Activated CD8-positive, alpha-beta T cell treated with anti-CD3 and anti-CD28 coated beads, Interleukin-2, amount 10 ng/mL, durations not matched to agents 7 days and 5 days (primary cell): ENCODE measurements at regions not wholly inside any gene's neighbourhood (a gene's known extent, or its start where the extent isn't known, plus 50 kb on each side); places are given as distances from the start of the nearest gene placed in this dataset.

Source experiments
- ATAC-seq: fragments of 150-1000 bp; cut with Tn5 transposase; one replicate; pipeline ENCODE4 v1.10.0; 2021; ENCODE audit warnings: moderate library complexity
- CTCF ChIA-PET: fragments of 350-600 bp; sonication (Branson Sonifier 250); formaldehyde crosslinking; loops from one replicate; lab custom pipeline; 2021; ENCODE audit warnings: antibody characterized with exemption; lab: Charles Lee
- POLR2A ChIA-PET: fragments of 350-600 bp; sonication (Branson Sonifier 250); formaldehyde crosslinking; loops from one replicate; lab custom pipeline; 2021; ENCODE audit warnings: antibody characterized with exemption; lab: Charles Lee
- DNase-seq: peaks from one replicate; pipeline ENCODE4 v3.0.0-alpha.2; 2020
- H3K27ac Mint-ChIP-seq: one replicate; pipeline ENCODE4 v1.8.0; 2021; ENCODE audit warnings: mild to moderate bottlenecking, mixed read lengths
- H3K27me3 Mint-ChIP-seq: one replicate; pipeline ENCODE4 v1.8.0; 2021; ENCODE audit warnings: low read depth, mixed read lengths
- H3K36me3 Mint-ChIP-seq: one replicate; pipeline ENCODE4 v1.8.0; 2021; ENCODE audit warnings: low read depth, mixed read lengths
- H3K4me1 Mint-ChIP-seq: one replicate; pipeline ENCODE4 v1.8.0; 2021; ENCODE audit warnings: low read depth, mixed read lengths
- H3K4me3 Mint-ChIP-seq: one replicate; pipeline ENCODE4 v1.8.0; 2021; ENCODE audit warnings: mild to moderate bottlenecking, mixed read lengths
- H3K9me3 Mint-ChIP-seq: one replicate; pipeline ENCODE4 v1.8.0; 2022; ENCODE audit warnings: mixed read lengths; ENCODE audit not compliant: insufficient read depth

DNA sequence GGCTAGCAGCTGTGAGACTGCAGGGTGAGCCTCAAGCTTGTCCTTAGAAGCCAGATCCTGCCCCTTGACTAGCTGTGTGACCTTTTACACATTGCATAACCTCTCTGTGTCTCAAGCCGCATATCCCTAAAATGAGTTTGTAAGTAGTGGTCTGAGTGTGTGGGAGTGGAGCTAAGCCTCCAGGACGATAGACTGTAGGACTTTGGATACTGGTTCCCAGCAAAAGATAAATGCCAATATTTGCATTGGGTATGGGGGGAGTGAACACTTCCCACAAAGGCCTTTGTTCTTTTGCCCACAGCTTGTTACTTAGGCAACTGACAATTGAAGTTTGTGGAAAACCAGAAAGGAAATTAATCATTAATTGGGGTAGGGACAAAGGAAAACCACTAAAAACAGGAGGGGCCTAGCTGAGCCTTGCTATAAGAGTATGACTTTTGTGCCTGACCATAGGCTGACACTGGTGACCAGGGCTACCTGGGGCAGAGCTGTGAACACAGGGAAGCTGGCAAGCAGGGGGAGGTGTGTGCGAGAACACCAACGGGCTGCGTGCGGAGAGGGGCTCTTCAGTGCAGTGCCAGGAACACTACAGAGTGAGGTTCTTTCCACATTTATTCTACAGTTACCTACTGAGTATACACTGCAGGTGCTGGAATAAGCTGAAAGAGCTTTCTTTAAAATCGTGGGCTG lies 102.4 kb upstream of the ETV3 start:
- ATAC-seq (no peak), DNase-seq (peak; percentile 16)
- ChIA-PET CTCF (interaction anchor here (0.6 to 1.3 kb wide), 2 partner anchors 17 to 290 kb away, joined by 3 read pairs; no protein-coding TSS in a partner anchor), POLR2A (no interaction called here)
- Mint-ChIP-seq H3K4me1 (no peaks in the 10 kb centered on the region), H3K9me3 (no peaks in the 10 kb centered on the region), H3K27me3 (peaks cover 7% of the 10 kb centered on the region), H3K27ac (no peak overlapping the region), H3K4me3 (no peak overlapping the region), H3K36me3 (no peaks in the 10 kb centered on the region)

DNA sequence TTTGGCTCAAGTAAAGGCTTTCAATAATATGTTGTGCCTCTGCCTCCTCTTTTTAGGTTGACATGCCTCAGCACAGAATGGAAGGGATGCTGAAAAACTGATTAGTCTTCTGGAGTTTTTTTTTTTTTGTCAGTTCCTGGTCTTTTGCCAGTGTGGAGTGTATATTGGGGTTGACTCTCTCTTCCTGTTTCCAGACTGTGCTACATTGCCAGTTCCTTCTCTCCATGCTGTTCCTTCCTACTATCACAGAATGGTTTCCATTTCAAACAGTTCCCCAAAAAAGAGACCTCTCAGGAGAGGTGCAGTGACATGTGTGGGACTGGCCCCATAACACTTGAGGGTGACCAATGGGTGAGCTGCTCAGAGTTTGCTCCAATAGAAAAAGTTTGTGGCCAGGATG lies 101.7 kb upstream of the ETV3 start:
- CTCF ChIA-PET, result no interaction called here
- Mint-ChIP-seq H3K36me3 (no peaks in the 10 kb centered on the region), H3K4me1 (no peaks in the 10 kb centered on the region), H3K27me3 (peaks cover 9% of the 10 kb centered on the region), H3K9me3 (no peaks in the 10 kb centered on the region), H3K27ac (no peak overlapping the region), H3K4me3 (no peak overlapping the region)
- DNase-seq (no peak), ATAC-seq (no peak)
- POLR2A ChIA-PET, result no interaction called here

DNA sequence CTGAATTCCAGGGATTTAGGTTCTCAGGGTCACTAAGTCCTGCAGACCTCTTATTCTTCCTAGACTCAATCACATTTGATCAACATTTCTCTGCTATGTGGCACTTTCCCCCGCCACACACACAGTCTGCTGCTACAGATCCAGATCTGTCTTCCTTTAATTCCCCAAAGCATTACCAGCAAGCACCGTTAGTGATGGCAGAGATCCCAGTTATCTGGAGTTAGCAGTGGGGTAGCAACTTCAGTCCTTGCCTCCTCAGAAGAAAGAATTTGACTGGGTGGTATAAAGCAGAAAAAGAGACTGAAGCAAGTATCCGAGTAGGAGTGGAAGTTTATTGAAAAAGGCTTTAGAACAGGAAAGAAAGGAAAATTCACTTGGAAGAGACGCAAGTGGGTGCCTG lies 100.4 kb upstream of the ETV3 start:
- H3K9me3 Mint-ChIP-seq, result no peaks in the 10 kb centered on the region
- DNase-seq (no peak), ATAC-seq (no peak)
- no peak overlapping the region for H3K4me3 Mint-ChIP-seq
- no peaks in the 10 kb centered on the region for H3K36me3 Mint-ChIP-seq
- no peaks in the 10 kb centered on the region for H3K4me1 Mint-ChIP-seq
- H3K27me3 Mint-ChIP-seq, result peaks cover 8% of the 10 kb centered on the region
- ChIA-PET CTCF (no interaction called here), POLR2A (no interaction called here)
- no peak overlapping the region for H3K27ac Mint-ChIP-seq

DNA sequence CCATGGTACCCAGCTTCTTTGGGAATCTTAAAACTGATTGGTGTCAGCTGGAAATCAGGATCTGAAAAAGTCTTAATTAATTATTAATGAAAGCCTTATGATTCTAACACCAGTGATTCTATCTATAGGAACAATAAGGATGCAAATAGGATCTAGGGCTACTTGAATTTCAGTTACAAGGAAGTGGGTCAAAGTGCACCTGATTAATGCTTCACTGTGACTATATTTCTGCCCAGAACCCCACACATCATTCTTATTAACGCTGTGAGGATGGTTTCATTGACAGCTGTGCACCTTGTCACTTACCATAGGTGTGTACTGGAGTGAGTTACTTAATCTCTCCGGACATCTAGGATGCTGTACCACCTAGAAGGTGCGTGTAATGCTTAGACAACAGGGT lies 99.8 kb upstream of the ETV3 start:
- no peaks in the 10 kb centered on the region for H3K9me3 Mint-ChIP-seq
- DNase-seq, result no peak
- no peak overlapping the region for H3K4me3 Mint-ChIP-seq
- H3K4me1 Mint-ChIP-seq, result no peaks in the 10 kb centered on the region
- POLR2A ChIA-PET, result no interaction called here
- H3K27me3 Mint-ChIP-seq, result peaks cover 6% of the 10 kb centered on the region
- CTCF ChIA-PET, result no interaction called here
- H3K36me3 Mint-ChIP-seq, result no peaks in the 10 kb centered on the region
- no peak overlapping the region for H3K27ac Mint-ChIP-seq
- no peak for ATAC-seq

DNA sequence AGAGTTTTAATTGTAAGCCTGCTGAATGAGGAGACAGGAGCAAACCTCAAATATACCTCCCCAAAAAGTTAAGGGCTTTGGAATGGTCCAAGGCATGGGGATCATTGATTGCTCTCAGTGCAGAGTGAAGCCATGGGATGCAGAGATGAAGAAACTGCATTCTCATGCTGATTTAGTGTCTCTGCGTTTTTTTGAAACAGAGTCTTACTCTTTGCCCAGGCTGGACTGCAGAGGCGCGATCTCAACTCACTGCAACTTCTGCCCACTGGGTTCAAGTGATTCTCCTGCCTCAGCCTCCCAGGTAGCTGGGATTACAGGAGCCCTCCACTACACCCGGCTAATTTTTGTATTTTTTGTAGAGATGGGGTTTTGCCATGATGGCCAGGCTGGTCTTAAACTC lies 99.3 kb upstream of the ETV3 start:
- Mint-ChIP-seq H3K36me3 (no peaks in the 10 kb centered on the region), H3K4me1 (peaks cover 1% of the 10 kb centered on the region), H3K27me3 (peaks cover 6% of the 10 kb centered on the region), H3K4me3 (no peak overlapping the region), H3K9me3 (no peaks in the 10 kb centered on the region), H3K27ac (no peak overlapping the region)
- ATAC-seq (no peak), DNase-seq (no peak)
- CTCF ChIA-PET, result no interaction called here
- POLR2A ChIA-PET, result no interaction called here

DNA sequence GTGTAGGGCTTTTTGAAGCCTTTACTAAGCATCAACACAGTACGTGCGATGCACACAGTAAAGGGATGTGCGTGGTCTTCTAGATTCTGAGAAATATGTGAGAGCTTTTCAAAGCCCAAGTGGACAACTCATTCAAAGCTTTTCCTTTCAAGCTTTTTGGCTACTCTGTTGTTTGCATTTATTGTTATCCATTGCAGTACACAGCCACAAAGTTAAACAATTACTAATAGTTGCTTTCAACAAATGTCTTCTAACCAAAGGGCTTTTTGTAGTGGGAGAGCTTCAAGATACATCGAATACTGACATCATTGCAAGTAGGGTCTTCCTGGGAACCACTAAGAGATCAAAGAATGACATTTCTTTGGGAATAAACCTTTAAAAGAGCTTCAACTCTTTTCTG lies 97.9 kb upstream of the ETV3 start:
- Mint-ChIP-seq H3K27ac (no peak overlapping the region), H3K4me3 (no peak overlapping the region), H3K4me1 (peaks cover 1% of the 10 kb centered on the region), H3K36me3 (no peaks in the 10 kb centered on the region), H3K9me3 (no peaks in the 10 kb centered on the region), H3K27me3 (peaks cover 7% of the 10 kb centered on the region)
- DNase-seq (no peak), ATAC-seq (no peak)
- CTCF ChIA-PET, result interaction anchor here (0.6 kb wide), 1 partner anchor 40 kb away, joined by 3 read pairs; no protein-coding TSS in a partner anchor
- POLR2A ChIA-PET, result no interaction called here

DNA sequence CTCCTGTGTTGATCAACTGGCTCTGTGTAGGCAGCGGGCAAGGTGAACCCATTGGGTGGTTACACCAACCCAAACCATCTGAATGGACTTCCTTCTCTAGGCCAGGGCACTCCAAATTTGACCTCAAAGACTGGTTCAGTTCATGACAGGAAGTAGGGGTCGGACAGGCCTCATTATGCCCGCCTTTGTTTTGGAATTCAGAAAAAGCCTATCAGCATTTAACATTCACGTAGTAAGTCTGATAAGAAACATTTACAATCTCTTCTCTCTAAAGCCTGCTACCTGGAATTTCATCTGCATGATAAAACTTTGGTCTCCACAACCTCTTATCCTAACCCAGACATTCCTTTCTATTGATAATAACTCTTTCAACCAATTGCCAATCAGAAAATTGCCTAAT lies 97.1 kb upstream of the ETV3 start:
- Mint-ChIP-seq H3K36me3 (no peaks in the 10 kb centered on the region), H3K4me1 (peaks cover 1% of the 10 kb centered on the region), H3K4me3 (no peak overlapping the region), H3K27ac (no peak overlapping the region), H3K9me3 (no peaks in the 10 kb centered on the region), H3K27me3 (peaks cover 8% of the 10 kb centered on the region)
- POLR2A ChIA-PET, result no interaction called here
- DNase-seq (no peak), ATAC-seq (no peak)
- CTCF ChIA-PET, result no interaction called here

DNA sequence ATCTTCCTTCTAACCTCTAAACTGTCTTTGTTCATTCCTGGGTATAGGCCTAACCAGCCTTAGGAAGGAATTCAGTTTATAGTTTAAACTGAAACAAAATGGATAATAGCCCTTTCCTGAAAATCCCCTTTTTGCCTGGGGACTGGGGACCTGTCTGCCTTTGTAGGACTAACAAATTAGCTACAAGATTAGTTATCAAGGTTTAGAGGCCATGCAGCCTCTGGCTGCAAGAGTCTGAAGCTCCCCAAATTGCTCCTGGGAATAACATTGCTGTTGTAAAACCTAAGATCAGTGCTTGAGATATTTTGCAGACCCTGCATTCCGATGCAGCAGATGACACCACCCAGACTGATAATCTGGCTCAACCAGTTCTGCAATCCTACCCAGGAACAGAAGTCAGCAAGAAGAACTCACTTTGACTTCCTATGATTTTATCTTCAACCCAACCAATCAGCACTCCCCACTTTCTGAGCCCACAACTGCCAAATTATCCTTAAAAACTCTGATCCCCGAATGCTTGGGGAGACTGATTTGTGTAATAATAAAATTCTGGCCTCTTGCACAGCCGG lies 96.6 kb upstream of the ETV3 start:
- Mint-ChIP-seq H3K36me3 (no peaks in the 10 kb centered on the region), H3K4me1 (peaks cover 1% of the 10 kb centered on the region), H3K27me3 (peaks cover 8% of the 10 kb centered on the region), H3K9me3 (no peaks in the 10 kb centered on the region), H3K4me3 (no peak overlapping the region), H3K27ac (no peak overlapping the region)
- CTCF ChIA-PET, result no interaction called here
- POLR2A ChIA-PET, result no interaction called here
- no peak for ATAC-seq
- no peak for DNase-seq

DNA sequence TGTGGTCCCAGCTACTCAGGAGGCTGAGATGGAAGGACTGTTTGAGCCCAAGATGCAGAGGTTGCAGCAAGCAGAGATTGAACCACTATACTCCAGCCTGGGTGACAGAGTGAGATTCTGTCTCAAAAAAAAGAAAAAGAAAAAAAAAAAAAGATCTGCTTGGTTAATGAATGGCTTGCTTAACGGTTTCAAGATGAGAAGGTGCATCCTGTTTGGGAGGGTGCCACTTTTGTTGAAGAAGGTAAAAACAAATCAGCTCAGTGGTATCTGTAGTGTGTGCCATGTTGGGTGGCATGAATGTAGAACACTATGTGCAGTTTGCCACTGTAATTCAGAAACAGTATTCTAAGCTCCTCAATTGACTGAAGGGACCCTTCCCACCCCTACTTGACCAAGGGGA lies 94.9 kb upstream of the ETV3 start:
- no peak overlapping the region for H3K4me3 Mint-ChIP-seq
- ChIA-PET POLR2A (no interaction called here), CTCF (no interaction called here)
- ATAC-seq (no peak), DNase-seq (no peak)
- H3K27ac Mint-ChIP-seq, result no peak overlapping the region
- peaks cover 14% of the 10 kb centered on the region for H3K27me3 Mint-ChIP-seq
- H3K4me1 Mint-ChIP-seq, result peaks cover 1% of the 10 kb centered on the region
- H3K36me3 Mint-ChIP-seq, result no peaks in the 10 kb centered on the region
- H3K9me3 Mint-ChIP-seq, result no peaks in the 10 kb centered on the region

DNA sequence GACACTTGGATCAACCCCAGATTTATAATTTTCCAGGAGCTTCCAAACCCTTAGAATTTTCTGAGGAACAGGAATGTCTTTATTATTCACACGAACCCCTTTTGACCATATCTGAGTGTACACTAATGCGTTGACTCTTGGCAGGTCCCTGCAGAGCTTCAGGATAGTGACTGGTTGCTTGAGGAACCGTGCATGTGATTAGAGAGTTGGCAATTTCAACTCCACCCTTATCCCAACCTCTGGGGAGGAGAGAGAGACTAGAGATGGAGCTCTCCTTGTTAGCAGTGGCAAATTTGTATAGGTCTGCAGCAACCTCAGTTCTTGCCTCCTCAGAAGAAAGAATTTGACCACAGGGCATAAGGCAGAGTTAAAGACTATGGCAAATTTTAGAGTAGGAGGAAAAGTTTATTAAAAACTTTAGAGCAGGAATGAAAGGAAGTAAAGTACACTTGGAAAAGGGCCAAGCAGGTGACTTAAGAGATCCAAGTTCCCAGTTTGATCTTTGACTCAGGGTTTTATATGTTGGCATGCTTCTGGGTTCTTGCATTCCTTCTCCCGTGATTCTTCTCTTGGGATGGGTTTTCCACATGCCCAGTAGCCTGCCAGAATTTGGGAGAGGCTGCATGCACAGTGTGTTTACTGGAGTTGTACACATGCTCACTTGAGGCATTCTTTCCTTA lies 93.8 kb upstream of the ETV3 start:
- no peaks in the 10 kb centered on the region for H3K36me3 Mint-ChIP-seq
- H3K4me3 Mint-ChIP-seq, result no peak overlapping the region
- H3K9me3 Mint-ChIP-seq, result no peaks in the 10 kb centered on the region
- CTCF ChIA-PET, result no interaction called here
- POLR2A ChIA-PET, result no interaction called here
- peaks cover 1% of the 10 kb centered on the region for H3K4me1 Mint-ChIP-seq
- DNase-seq (no peak), ATAC-seq (no peak)
- peaks cover 17% of the 10 kb centered on the region for H3K27me3 Mint-ChIP-seq
- H3K27ac Mint-ChIP-seq, result no peak overlapping the region

DNA sequence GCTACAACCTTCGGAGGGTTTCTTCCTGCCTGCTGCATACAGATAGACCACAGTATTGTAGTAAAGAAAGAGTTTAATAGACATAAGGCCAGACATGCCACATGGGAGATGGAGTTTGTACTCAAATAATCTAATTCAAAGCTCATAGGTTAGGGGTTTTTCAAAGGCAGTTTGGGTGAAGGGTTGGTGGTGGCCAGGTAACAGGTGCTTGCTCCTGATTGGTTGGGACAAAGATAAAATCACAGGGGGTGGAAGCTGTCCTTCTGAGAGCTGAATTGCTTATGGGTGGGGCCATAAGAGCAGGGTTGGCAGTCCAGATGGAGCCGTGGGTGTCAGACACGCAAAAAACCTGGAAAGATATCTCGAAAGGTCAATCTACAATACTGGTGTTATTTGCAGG lies 92.3 kb upstream of the ETV3 start:
- no peak overlapping the region for H3K4me3 Mint-ChIP-seq
- POLR2A ChIA-PET, result no interaction called here
- H3K9me3 Mint-ChIP-seq, result no peaks in the 10 kb centered on the region
- H3K27me3 Mint-ChIP-seq, result peaks cover 14% of the 10 kb centered on the region
- H3K36me3 Mint-ChIP-seq, result no peaks in the 10 kb centered on the region
- no peak for ATAC-seq
- CTCF ChIA-PET, result no interaction called here
- no peak for DNase-seq
- peaks cover 12% of the 10 kb centered on the region for H3K4me1 Mint-ChIP-seq
- H3K27ac Mint-ChIP-seq, result no peak overlapping the region

DNA sequence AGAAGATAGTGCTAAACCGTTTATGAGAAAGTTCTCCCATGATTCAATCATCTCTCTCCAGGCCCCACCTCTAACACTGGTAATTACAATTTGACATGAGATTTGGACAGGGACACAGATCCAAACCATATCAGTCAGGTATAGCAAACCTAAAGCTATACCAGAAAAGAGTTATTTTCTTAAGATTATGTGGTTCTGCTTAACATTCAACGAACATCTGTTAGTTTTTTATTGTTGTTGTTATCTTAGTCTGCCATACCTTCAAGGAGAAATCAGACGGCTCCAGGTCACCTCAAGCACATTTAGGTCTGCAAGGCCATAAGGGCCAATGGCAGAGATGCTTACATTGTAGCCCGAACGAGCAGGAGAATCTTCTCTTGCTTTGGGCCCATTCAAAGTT lies 89.5 kb upstream of the ETV3 start:
- CTCF ChIA-PET, result no interaction called here
- POLR2A ChIA-PET, result no interaction called here
- no peaks in the 10 kb centered on the region for H3K9me3 Mint-ChIP-seq
- no peaks in the 10 kb centered on the region for H3K36me3 Mint-ChIP-seq
- no peak overlapping the region for H3K27ac Mint-ChIP-seq
- peaks cover 10% of the 10 kb centered on the region for H3K4me1 Mint-ChIP-seq
- peaks cover 31% of the 10 kb centered on the region for H3K27me3 Mint-ChIP-seq
- no peak overlapping the region for H3K4me3 Mint-ChIP-seq
- DNase-seq (no peak), ATAC-seq (no peak)
